ENCODE measurements at regions not wholly inside any gene's neighbourhood (a gene's known extent, or its start where the extent isn't known, plus 50 kb on each side); places are given as distances from the start of the nearest gene placed in this dataset.

DNA sequence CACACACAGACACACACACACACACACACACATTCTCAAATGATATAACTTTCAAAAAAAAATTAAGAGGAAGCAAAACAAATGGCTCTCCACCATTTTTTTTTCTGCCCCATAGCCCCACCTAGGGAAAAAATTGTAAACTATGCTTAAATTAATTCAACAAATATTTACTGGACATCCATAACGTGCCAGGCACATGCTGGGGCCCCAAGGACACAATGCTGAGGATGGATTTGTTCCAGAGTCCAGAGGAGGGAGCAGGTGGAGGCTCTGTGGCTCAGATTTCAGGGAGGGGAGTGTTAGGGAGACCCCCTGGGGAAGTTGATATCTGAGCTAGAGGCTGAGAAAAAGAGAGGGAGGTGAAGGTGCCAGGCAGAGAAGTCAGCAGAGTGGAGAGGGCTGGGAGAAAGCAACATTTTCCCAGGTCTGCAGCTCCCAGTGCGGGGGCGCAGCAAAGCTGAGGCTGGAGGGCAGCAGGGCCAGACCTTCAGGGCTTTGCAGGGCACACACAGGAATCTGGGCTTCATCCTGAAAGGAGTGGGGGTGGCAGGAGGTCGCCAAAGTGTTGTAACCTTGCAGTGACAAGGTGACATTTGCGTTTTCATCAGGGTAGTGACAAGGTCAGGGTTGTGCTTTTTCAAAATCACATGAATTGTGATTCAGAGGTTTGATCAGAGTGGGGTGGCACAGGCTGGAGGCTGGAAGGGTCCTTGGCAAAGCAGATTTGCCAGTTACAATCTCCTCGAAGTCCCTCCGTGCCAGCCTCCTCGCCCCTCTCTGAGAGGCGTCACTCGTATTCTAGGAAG is 261.6 kb downstream of the WDR11 start:
- TF ChIP-seq, protein P1, sequence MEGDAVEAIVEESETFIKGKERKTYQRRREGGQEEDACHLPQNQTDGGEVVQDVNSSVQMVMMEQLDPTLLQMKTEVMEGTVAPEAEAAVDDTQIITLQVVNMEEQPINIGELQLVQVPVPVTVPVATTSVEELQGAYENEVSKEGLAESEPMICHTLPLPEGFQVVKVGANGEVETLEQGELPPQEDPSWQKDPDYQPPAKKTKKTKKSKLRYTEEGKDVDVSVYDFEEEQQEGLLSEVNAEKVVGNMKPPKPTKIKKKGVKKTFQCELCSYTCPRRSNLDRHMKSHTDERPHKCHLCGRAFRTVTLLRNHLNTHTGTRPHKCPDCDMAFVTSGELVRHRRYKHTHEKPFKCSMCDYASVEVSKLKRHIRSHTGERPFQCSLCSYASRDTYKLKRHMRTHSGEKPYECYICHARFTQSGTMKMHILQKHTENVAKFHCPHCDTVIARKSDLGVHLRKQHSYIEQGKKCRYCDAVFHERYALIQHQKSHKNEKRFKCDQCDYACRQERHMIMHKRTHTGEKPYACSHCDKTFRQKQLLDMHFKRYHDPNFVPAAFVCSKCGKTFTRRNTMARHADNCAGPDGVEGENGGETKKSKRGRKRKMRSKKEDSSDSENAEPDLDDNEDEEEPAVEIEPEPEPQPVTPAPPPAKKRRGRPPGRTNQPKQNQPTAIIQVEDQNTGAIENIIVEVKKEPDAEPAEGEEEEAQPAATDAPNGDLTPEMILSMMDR (IDR thresholded peaks at IDR 0.05; ENCODE audit: insufficient read depth, low read depth, low read length, missing control alignments), result no peak
- DNase-seq (ENCODE audit: low read depth), result no peak
- H3K4me3 ChIP-seq (ENCODE audit: low read depth, low read length), result no peak overlapping the region

DNA sequence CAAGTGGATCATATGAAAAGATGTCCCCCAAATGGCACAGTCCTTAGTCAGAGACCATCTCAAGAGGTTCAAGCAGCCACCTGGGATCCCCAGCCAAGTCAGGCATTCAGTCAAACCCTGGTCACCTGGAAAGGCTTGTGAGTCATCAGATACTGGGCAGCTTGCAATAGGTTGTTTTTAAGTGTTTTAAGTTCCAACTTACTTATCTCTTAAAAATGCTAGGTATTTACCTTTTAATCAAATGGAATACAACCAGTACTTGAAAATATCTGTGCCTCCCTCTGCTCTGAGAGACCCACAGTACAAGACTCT is 262.2 kb downstream of the WDR11 start:
- DNase-seq (ENCODE audit: low read depth), result no peak
- TF ChIP-seq, protein P1 (IDR thresholded peaks at IDR 0.05; ENCODE audit: insufficient read depth, low read depth, low read length, missing control alignments), result no peak

DNA sequence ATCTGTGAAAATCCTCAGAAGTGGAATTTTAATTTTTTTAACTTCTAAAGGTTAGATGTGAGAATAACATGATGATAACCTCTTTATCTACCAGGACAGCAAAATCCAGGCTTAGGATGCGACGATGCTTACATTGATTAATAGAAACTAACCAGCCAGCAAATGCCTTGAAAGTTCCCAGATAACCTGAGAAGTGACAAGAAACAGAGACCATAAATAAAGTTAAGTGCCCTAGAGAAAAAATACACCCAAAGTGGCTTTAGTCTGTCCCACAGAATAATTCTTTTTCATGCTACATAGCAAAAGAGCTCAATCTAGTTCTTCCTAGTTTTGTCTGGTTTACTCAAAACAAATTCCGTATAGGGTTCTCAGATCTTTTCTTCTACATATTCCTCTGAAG is 262.7 kb downstream of the WDR11 start:
- no peak overlapping the region for H3K4me3 ChIP-seq (ENCODE audit: low read depth, low read length)
- no peak for DNase-seq (ENCODE audit: low read depth)
- TF ChIP-seq, protein P1 (IDR thresholded peaks at IDR 0.05; ENCODE audit: insufficient read depth, low read depth, low read length, missing control alignments), result no peak

More for the DNA sequence above, 262.2 kb downstream of the WDR11 start:
- H3K4me3 ChIP-seq (ENCODE audit: low read depth, low read length), result no peak overlapping the region

DNA sequence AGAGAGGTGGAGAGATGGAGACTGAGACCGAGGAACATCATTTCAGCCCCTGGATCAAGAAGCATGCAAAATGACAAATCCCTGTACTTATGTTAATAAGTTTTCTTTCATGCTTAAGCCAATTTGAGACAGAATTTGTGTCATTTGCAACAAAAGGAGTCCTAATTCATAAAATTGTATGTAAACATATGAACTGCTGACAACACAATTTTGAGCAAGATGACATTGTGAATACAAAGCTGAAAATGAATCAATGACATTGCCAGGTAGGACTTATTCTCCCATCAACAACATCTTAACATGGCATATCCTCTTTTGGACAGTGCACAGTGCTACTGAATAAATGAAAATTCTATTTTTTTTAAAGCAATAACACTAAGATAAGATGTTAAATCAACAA is 264.0 kb downstream of the WDR11 start:
- TF ChIP-seq, protein P1 (IDR thresholded peaks at IDR 0.05; ENCODE audit: insufficient read depth, low read depth, low read length, missing control alignments), result no peak
- no peak for DNase-seq (ENCODE audit: low read depth)
- no peak overlapping the region for H3K4me3 ChIP-seq (ENCODE audit: low read depth, low read length)

DNA sequence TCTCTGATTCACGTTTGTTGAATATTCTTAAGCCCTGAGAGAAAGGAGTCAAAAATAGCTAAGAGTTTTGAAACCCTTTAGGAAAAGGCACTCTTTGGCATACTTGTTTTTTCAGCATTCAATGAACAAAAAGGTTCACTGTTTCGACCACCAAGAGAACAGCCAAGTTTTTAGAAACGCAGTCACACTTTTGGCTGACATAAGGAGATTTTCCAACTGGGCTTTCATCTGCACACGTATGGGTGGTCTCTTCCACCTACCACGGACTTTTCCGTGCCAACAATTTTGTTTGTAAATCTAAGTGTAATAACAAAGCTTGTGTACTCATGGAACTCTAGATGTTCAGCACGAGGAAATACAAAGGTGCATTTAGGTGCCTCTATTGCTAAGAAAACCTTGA is 270.3 kb downstream of the WDR11 start:
- no peak for DNase-seq (ENCODE audit: low read depth)
- no peak overlapping the region for H3K4me3 ChIP-seq (ENCODE audit: low read depth, low read length)

DNA sequence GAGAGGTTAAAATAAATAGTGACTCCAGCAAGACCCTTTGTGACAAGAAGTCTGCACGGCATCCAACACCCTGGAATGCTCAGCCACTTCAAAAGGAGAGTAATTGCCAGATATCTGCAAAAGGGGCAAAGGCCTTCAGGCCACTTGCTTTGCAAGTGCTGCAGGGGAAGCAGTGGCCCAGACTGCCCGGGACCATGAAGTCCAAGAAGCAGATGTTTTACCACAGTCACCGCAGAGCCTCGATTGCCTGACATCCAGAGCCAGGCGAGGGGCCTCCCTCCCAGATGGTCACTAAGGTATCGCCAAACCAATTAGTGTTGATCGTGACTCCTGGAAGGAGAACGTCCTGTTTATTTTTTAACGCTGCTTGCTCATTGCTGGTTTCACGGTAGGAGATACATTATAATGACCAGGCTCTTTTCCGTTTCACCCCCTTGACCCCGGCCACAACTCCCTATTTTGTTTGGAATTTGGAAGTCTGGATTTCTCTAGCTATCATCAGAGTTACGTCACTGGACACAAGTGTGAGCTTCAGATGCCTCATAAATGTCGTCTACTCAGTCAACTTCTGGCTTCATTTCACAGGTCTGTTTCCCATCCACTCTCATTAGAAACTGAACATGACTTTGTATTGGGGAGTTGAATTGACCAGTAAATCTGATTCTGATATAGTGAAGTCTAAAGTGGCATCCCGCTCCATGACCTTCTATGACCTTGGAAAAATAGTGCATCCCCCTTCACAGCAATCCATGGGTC is 276.2 kb downstream of the WDR11 start:
- no peak overlapping the region for H3K4me3 ChIP-seq (ENCODE audit: low read depth, low read length)
- DNase-seq (ENCODE audit: low read depth), result no peak
- TF ChIP-seq, protein P1 (IDR thresholded peaks at IDR 0.05; ENCODE audit: insufficient read depth, low read depth, low read length, missing control alignments), result no peak

More for the DNA sequence above, 270.3 kb downstream of the WDR11 start:
- TF ChIP-seq, protein P1 (IDR thresholded peaks at IDR 0.05; ENCODE audit: insufficient read depth, low read depth, low read length, missing control alignments), result no peak

All from GM12865 (cell line).